Endodermal cell (in vitro differentiated cells): ENCODE measurements at regions not wholly inside any gene's neighbourhood (a gene's known extent, or its start where the extent isn't known, plus 50 kb on each side); places are given as distances from the start of the nearest gene placed in this dataset.

Experiments
- DNase-seq: peaks from one replicate; pipeline ENCODE4 v3.0.0-alpha.2; 2017
- H3K27ac ChIP-seq: 2 replicates; pipeline ENCODE4 v1.5.1; 2013; ENCODE audit warnings: mild to moderate bottlenecking, low read depth, low read length, moderate library complexity
- H3K27me3 ChIP-seq: 2 replicates; pipeline ENCODE4 v1.6.1; 2013; ENCODE audit warnings: mild to moderate bottlenecking, low read length, moderate library complexity; ENCODE audit not compliant: insufficient read depth, control insufficient read depth, poor library complexity, severe bottlenecking
- H3K36me3 ChIP-seq: 2 replicates; pipeline ENCODE4 v1.7.0; 2013; ENCODE audit warnings: mild to moderate bottlenecking, low read length, moderate library complexity; ENCODE audit not compliant: control insufficient read depth, insufficient read depth
- H3K4me1 ChIP-seq: one replicate; pipeline ENCODE4 v1.7.0; 2013; ENCODE audit warnings: low read length; ENCODE audit not compliant: control insufficient read depth, insufficient read depth
- H3K4me3 ChIP-seq: 2 replicates; pipeline ENCODE4 v1.5.1; 2013; ENCODE audit warnings: mild to moderate bottlenecking, low read length, moderate library complexity
- H3K9ac ChIP-seq: 2 replicates; pipeline ENCODE4 v1.6.1; 2013; ENCODE audit warnings: mild to moderate bottlenecking, low read length, moderate library complexity; ENCODE audit not compliant: poor library complexity, severe bottlenecking; ENCODE audit errors: extremely low read depth
- H3K9me3 ChIP-seq: 2 replicates; pipeline ENCODE4 v1.6.1; 2013; ENCODE audit warnings: mild to moderate bottlenecking, low read length, moderate library complexity; ENCODE audit not compliant: control insufficient read depth
- H3K27ac Mint-ChIP-seq: 2 replicates; pipeline ENCODE4 v1.8.0; 2020; ENCODE audit warnings: mixed read lengths
- H3K27me3 Mint-ChIP-seq: 2 replicates; pipeline ENCODE4 v1.8.0; 2021; ENCODE audit warnings: mild to moderate bottlenecking, mixed read lengths; ENCODE audit not compliant: insufficient read depth
- H3K36me3 Mint-ChIP-seq: 2 replicates; pipeline ENCODE4 v1.8.0; 2020; ENCODE audit warnings: low read depth, mixed read lengths
- H3K4me1 Mint-ChIP-seq: 2 replicates; pipeline ENCODE4 v1.8.0; 2020; ENCODE audit warnings: mixed read lengths
- H3K4me3 Mint-ChIP-seq: 2 replicates; pipeline ENCODE4 v1.8.0; 2020; ENCODE audit warnings: mild to moderate bottlenecking, moderate library complexity, mixed read lengths
- H3K9me3 Mint-ChIP-seq: 2 replicates; pipeline ENCODE4 v1.8.0; 2020; ENCODE audit warnings: mild to moderate bottlenecking, mixed read lengths
- CTCF ChIP-seq: fragments of 200-600 bp; sonication (generic); conservative IDR thresholded peaks from 2 replicates; pipeline ENCODE4 v1.5.0; 2021; ENCODE audit warnings: antibody characterized with exemption, mild to moderate bottlenecking
- WGBS, 2 experiments: methylation state at CpG; one replicate each; pipeline versions ENCODE4 v1.1.5 to v1.1.7; 2013; ENCODE audit warnings: missing lambda C conversion rate in 2 of 2, mixed read lengths in 1 of 2; ENCODE audit not compliant: insufficient coverage in 1 of 2, insufficient read length in 1 of 2; 5-methylcytosine and 5-hydroxymethylcytosine counted together

- Mint-ChIP-seq H3K27ac (no peak overlapping the region), H3K4me1 (peaks cover 15% of the 10 kb centered on the region)
Observed at GRCh38 chr12:92331383-92331782, 185.7 kb upstream of the BTG1 start.

GRCh38 chr12:92330654-92331053, 185.0 kb upstream of the BTG1 start:
- H3K27me3 ChIP-seq = peaks cover 43% of the 10 kb centered on the region
- H3K4me3 ChIP-seq = no peak overlapping the region
- H3K4me1 ChIP-seq = peaks cover 4% of the 10 kb centered on the region
- no peaks in the 10 kb centered on the region for H3K36me3 ChIP-seq
- H3K27ac ChIP-seq = no peak overlapping the region
- H3K27me3 Mint-ChIP-seq = peaks cover 31% of the 10 kb centered on the region
- 84 to 95% methylated on average over 2 to 3 of the region's 3 CpGs for WGBS, 2 experiments
- no peak overlapping the region for H3K9ac ChIP-seq
- no peaks in the 10 kb centered on the region for H3K9me3 ChIP-seq
- H3K4me3 Mint-ChIP-seq = no peak overlapping the region
- H3K4me1 Mint-ChIP-seq = peaks cover 15% of the 10 kb centered on the region
- H3K9me3 Mint-ChIP-seq = peaks cover 6% of the 10 kb centered on the region
- no peak overlapping the region for H3K27ac Mint-ChIP-seq
- no peaks in the 10 kb centered on the region for H3K36me3 Mint-ChIP-seq
- TF ChIP-seq CTCF = no peak
- DNase-seq = no peak

More at GRCh38 chr12:92331383-92331782, 185.7 kb upstream of the BTG1 start:
- no peaks in the 10 kb centered on the region for H3K36me3 ChIP-seq
- no peak for TF ChIP-seq CTCF
- peaks cover 31% of the 10 kb centered on the region for H3K27me3 Mint-ChIP-seq
- 93 to 95% methylated on average over 2 to 3 of the region's 3 CpGs for WGBS, 2 experiments
- no peaks in the 10 kb centered on the region for H3K4me1 ChIP-seq
- H3K9me3 ChIP-seq = no peaks in the 10 kb centered on the region
- no peaks in the 10 kb centered on the region for H3K36me3 Mint-ChIP-seq
- H3K9me3 Mint-ChIP-seq = peaks cover 3% of the 10 kb centered on the region
- peaks cover 46% of the 10 kb centered on the region for H3K27me3 ChIP-seq
- no peak overlapping the region for H3K4me3 Mint-ChIP-seq
- DNase-seq = no peak
- H3K4me3 ChIP-seq = no peak overlapping the region
- no peak overlapping the region for H3K9ac ChIP-seq
- no peak overlapping the region for H3K27ac ChIP-seq

- H3K27ac Mint-ChIP-seq = no peak overlapping the region
Observed at GRCh38 chr12:92326877-92327276, 181.2 kb upstream of the BTG1 start.

More at GRCh38 chr12:92326877-92327276, 181.2 kb upstream of the BTG1 start:
- WGBS, 2 experiments = 88 to 92% methylated on average over 5 of the region's 5 CpGs
- no peak overlapping the region for H3K4me3 Mint-ChIP-seq
- H3K4me3 ChIP-seq = no peak overlapping the region
- H3K9ac ChIP-seq = no peak overlapping the region
- no peaks in the 10 kb centered on the region for H3K36me3 Mint-ChIP-seq
- H3K9me3 Mint-ChIP-seq = peaks cover 31% of the 10 kb centered on the region
- no peak for TF ChIP-seq CTCF
- peaks cover 37% of the 10 kb centered on the region for H3K4me1 Mint-ChIP-seq
- H3K36me3 ChIP-seq = no peaks in the 10 kb centered on the region
- H3K27ac ChIP-seq = no peak overlapping the region
- H3K27me3 ChIP-seq = peaks cover 13% of the 10 kb centered on the region
- H3K4me1 ChIP-seq = peaks cover 7% of the 10 kb centered on the region
- H3K27me3 Mint-ChIP-seq = peaks cover 10% of the 10 kb centered on the region
- DNase-seq = no peak
- no peaks in the 10 kb centered on the region for H3K9me3 ChIP-seq
